GM19238 (cell line): ENCODE measurements at regions not wholly inside any gene's neighbourhood (a gene's known extent, or its start where the extent isn't known, plus 50 kb on each side); places are given as distances from the start of the nearest gene placed in this dataset.
A peak's percentile ranks its signal among the peaks of the same experiment; 100 is the strongest.

Source experiments
- DNase-seq: peaks from one replicate; pipeline ENCODE4 v3.0.0; 2011; ENCODE audit warnings: low spot score; ENCODE audit not compliant: insufficient read length

DNA sequence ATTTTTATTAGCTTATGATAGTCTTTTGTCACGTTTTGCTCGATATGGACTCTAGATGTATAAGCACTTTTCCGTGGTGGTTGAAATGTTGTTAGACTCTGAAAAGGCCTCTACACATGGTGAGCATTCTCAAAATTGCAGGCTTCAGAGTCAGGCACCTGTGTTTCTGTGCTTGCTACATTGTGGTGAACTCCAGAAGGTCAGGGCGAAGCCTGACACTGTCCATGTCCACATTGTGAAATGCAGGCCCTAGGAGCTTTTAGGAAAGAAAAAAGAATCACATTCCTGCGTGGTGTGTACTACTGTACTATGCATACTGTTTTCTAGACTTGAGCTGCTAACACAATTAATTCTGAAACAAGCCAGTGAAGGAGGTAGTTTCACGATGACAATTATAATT, 86.3 kb downstream of the HS3ST1 start:
- no peak for DNase-seq

DNA sequence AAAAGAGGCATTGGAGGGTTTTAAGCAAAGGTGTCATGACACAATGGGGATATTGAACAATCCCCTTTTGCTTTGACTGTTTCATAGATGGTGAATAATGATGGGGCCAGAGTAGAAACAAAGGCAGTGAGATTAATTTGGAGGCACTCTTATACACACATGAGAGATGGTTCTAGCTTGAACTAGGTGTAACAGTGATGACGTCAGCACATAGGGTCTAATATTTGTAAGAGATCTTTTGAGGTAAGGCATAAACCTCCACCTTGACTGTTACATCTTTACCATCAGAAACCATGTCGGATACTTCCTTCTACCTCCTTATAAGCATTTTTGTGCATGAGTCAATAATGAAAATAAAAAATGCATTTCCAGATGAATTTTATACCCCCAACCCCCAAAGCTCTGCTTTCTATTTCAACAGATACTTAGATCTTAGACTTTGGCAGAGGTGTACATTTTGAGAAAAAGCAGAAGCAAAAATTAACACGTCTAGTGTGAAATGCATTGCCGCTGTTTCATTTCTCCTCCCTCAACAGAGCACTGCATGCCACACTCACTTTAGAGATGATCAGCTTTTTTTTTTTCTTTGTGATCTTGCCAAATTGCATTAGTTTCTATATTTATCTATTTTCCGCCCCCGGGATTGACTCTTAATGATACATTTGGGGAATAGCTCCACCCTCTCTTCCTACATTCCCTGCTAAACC, 87.2 kb downstream of the HS3ST1 start:
- DNase-seq = no peak

DNA sequence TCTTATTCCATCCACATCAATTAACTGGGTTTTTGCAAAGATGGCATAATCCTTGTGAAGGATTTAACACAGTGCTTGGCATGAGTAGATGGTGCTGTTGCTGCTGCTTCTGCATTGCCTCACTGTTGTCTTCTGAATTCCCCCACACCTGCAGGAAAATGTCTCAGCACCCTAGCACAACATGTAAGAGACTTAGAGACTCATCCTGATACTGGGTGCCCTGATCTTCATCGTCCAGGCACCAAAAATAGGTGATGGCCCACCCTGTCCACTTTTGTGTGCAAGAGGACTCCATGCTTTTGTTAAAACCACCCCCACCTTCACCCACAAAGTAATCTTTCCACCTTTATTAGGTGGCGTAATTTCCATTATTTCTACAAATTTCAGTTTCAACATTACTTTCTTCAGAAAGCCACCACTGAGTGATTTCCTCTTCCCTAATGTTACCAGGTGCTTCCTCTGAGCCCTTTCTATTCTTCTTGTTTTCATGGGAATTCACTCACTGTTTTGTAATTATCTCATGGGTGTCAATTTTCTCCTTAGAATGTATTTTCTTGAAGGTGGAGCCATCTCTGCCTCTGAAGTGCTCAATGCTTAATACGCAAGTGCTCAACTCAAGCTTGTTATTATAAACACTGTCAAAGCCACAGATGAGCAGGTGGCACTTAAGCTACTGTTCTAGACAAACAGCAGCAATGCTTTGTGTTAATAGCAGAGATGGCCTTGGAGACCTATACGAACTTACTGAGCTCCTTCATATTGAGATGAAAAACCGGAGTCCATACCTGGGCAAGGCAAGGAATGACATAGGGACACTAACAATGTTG, 89.5 kb downstream of the HS3ST1 start:
- DNase-seq = no peak

DNA sequence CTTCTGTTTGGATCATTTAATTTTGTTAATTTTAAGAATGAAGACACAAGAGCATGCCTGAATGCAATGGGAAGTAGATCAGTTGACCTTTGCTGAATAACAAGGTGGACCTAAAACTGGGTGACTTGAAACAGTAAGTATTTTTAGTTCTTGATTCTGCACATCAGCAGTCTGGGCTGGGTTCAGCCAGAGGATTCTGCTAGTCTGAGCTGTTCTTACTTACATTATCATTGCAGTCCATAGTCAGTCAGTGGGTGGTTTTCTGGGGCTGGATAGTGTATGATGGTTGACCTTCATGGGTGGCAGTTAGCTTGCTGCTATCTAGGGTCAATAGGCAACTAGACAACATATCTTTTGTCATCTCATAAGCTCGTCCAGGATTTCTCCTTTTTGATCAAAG, 91.4 kb downstream of the HS3ST1 start:
- DNase-seq = no peak

DNA sequence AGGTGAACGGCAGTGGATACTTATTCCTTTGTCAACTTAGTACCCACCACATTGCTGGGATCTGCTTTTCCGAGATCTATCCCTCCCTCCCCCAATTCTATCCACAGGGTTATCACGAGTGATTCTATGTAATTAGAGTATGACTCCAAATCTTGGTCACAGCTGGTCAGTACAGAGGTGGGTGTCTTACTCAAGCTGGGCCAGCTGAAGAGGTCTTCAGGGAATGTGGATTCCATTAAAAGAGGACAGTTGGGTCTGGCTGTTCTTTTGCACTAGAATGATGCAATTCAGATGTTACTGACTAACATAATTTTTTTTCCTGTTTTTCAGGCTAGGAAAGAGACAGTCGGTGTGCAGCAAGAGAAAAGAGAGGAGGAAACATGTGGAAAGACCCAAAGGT, 92.3 kb downstream of the HS3ST1 start:
- DNase-seq = no peak

DNA sequence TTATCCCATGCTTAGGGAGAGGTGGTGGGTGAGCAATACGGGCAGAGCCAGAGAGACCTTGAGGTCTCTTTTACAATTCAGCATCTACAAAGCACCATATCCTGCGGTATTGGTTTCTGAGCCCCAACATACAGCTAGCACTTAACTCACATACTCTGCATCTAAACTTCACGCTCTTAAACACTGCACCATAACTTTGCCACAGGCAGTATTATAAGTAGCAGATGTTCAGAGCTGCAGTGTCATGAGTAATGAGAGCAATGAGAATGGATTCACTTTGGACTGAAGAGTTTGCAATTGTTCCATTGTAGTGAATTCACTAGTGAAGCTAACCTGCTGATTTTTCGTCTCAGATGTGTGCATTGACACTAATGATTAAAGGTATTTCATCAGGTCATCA, 93.8 kb downstream of the HS3ST1 start:
- no peak for DNase-seq

DNA sequence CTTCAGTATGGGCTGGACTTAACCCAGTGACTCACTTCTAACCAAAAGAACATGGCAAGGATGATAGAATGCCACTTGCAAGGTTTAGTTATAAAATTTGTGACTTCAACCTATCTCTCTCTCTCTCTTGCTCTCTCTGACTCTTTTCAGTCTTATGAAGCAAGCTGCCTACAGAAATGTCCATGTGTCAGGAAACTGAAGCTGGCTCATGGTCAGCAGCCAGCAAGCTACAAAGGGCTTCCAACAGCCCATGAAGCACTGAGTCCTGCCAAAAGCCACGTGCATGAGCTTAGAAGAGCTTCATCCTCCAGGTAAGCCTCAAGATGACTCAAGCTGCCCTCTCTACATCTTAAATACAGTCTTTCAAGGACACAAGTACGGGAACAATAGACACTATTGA, 100.3 kb downstream of the HS3ST1 start:
- no peak for DNase-seq

DNA sequence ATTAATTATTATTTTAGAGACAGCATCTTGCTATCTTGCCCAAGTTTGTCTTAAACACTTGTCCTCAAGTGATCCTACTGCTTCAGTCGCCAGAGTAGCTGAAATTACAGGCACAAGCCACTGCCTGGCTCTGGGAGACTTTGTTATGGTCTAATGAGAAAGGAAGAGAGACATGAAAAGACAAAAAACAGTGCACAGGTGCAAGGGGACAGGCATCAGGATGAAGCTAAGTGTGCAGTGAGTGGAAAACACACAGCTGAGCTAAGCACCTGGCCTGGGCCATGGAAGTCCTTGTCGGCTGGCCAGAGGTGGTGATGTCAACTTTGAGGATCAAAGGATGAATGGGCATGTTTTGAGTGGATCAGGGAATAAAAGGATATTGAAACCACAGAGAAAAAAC, 102.7 kb downstream of the HS3ST1 start:
- no peak for DNase-seq

DNA sequence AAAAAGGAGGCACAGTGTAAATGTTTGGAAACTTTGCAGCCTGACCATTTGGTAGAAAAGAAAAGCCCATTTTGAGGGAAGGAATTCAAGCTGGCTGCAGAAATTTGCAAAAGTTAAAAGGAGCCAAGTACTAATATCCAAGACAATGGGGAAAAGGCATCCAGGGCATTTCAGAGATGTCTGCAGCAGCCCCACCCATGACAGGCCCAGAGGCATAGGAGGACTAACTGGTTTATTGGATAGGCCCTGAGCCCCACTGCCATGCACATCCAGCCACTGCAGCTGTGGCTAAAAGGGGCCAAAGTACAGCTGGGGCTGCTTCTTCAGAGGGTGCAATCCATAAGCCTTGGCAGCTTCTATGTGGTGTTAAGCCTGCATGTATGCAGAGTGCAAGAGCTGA, 104.9 kb downstream of the HS3ST1 start:
- no peak for DNase-seq

DNA sequence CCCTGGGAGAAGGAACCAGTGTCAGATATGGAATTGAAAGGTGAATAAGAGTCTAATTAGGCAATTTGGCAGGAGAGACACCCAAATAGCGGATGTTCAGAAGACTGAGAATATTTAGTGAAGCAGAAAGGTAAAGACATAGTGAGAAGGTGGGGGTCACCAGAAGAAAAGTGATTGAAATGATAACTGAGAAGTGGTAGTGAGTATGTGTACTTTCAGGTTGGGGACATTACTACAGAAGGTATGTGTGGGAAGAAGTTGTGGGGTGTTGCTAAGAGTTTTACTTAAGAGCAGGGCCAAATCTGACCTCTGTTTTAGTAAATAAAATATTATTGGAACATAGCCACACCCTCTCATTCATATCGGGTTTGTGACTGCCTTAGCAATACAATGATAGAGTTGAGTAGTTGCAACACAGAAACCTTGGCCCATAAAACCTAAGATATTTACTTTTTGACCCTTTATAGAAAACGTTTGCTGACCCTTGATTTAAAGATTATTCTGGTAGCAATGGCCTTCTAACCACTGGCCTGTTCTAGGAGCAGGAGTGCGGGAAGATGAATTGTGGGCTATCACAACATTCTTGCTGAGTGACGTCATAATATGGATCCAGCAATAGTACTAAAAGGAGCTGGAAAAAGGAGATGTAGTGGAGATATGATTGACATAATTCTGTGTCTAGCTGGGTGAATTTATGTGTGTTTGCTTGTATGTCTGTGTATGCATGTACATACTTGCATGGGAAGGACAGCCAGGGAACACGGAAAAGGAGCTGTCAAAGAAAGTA, 115.3 kb downstream of the HS3ST1 start:
- no peak for DNase-seq

DNA sequence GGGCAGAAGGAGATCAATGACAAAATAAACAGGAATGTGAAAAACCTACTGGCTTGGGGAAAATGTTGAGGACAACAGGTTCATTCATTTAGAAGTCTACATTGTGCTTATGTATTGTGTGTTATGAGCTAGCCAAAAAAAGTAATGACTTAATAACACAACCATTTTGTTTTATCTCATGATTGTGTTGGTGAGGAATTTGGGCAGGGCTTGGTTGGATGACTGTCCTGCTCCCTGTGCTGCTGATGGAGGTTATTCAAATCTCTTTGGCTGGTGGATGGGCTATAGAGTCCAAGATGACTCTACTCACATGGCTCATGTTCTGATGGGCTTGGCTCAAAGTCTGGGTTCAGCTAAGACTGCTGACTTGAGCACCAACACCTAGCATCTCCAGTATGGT, 116.3 kb downstream of the HS3ST1 start:
- DNase-seq = no peak

DNA sequence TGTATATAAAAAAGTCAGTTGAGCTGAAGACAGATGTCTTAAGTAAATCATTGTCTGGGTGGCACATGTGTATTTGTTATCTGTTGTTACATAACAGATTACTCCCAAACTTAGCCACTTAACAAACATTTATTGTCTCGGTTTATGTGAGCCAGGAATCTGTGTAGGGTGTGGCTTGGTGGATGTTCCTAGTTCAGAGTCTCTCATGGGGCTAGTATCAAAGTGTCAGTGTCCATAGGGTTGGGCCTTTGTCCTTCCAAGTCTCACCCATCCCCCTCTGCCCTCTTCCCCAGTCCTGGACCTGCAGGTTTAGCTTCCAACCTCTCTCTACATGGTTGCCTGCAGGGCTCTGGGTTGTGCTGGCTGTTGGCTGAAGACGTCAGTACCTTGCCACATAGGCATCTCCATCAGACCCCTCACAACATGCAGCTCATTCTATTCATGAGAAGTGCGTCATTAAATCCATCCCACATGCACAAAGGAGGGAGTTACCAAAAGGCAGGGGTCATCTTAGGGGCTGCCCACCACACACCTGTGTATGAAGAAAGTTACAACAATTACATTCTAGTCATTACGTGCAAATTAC, 127.5 kb downstream of the HS3ST1 start:
- DNase-seq = no peak

DNA sequence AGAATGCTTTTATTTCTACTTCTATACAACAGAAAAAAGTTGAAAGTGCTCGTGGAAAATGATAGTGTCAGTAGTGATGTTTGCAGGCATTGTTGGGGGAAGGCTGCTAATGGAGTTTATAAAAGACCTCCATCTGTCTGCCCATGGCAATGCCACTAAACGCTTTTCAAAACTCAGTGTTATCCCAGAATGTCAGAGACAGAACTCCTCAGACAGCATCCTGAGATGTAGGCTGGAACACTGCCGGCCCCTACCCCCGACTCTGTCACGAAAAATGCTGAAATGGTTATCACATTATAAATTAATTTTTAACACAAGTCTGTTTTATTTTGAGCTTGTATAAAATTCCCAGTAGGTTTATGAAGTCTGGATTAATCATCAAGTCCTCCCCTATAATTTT, 128.9 kb downstream of the HS3ST1 start:
- DNase-seq = no peak

DNA sequence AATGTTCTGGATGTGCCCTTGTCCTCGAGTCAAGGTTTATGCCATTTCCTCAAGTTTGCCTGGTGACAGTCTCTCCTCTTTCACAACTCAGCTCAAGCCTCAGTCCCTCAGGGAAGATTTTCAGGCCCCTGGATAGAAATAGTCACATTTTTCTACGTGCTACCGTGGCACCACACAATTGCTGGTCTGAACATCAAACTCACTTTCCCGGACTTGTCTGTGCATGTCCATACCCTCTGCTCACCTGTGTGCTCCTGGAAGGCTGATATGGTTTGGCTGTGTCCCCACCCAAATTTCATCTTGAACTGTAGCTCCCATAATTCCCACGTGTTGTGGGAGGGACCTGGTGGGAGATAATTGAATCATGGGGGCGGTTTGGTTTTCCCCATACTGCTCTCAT, 129.7 kb downstream of the HS3ST1 start:
- no peak for DNase-seq

DNA sequence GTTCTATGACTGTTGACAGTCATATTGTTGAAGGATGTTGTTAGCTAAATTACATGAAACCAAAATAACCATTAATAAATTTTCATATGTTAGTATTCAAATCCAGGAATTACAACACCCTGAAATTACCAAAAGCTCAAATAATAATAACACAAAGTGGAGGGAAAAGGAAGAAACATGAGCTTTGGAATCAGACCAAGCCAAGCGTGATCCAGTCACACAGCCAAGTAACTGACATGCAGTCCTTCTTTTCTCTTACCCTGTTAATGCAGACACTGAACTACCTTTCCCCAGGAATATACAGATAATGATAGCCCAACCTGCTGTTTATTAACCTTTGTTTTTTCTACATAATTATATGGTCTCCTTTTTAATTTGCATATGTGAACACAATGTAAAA, 130.2 kb downstream of the HS3ST1 start:
- DNase-seq = no peak

DNA sequence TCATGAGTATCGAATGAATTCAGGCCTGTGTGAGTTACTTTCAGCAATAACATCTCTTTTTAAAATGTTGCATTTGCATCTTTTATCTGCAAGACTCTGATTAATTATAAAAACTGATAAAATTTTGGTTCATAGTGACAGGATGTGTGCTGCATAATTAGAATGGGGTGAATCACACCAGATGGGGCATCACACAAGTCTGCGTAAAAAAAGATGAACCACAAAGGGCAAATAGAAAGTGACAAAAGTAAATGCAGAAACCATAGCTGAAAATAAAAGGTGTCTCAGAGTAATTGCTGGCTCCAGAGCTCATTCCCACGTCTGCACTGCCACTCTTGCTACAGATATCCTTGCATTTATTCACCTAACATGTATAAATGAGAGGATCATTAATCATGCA, 131.1 kb downstream of the HS3ST1 start:
- no peak for DNase-seq

DNA sequence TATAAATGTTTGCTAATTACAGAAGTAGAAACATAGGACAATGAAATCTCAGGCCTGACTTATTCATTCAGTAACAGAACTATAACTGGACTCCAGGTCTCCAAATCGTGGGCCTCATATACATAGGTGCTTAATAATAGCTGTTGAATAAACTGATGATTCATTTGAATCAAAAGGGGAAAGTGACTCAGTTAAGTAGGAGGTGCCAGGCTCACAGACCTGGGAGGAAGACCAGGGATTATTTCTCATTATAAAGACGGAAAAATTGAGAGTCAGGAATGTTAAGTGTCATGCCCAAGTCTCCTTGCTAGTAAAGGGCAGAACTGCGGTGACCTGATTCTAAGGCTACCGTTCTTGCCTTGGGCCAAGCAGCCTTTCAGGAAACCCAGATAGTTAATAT, 131.5 kb downstream of the HS3ST1 start:
- DNase-seq = no peak

DNA sequence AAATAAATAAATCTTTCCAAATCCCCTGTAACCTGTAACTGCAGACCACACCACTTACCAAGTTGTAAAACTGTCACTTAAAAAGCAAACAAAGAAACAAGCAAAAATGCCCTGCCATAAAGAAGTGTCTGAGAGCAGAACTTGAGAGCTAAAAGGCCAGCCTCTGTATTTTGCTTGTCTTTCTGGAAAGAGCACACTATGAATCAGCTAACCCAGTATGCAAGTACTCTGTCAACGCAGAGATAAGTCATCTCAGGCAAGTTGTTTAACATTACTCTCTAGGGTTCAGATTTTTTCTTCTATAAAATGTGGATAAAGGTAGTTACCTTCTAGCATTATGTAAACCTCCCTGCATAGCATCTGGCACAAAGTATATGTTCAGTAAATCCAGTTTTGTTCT, 134.8 kb downstream of the HS3ST1 start:
- DNase-seq = no peak

DNA sequence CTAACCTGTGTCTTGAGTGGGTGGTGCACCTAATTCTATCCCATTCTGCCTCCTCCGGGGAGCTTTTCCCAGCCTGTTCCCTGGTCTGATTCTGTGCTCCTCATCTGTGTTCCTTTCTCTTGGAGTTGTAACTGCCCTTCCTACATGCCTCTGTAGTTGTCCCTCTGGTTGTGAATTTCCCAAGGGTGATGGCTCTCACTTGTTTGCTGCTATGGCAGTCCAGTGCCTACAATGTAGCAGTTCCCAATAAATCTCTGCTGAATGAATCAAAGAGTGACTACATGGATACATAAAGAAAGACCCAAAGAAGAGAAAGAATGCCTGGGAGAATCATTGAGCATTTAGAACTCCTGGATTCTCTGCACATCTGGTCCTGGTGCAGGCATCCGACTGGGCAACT, 141.6 kb downstream of the HS3ST1 start:
- DNase-seq = no peak

DNA sequence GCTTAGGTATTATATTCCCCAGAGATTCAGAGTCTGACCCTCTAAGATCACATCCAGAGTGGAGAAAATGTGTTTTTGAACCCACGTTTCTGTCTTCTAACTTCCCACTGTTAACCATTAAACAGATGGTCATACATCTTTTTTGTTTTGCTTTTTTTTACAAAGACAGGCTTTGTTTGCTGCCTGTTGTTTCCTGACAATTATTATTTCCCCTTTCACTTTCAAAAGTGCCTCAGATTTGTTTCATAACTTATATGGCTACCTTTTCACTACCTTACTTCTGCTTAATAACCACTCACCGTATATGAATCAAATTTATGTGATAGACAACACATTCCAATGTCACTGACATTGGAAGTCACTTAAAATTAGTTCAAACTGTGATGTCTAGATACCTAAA, 142.2 kb downstream of the HS3ST1 start:
- peak; percentile 3 for DNase-seq

DNA sequence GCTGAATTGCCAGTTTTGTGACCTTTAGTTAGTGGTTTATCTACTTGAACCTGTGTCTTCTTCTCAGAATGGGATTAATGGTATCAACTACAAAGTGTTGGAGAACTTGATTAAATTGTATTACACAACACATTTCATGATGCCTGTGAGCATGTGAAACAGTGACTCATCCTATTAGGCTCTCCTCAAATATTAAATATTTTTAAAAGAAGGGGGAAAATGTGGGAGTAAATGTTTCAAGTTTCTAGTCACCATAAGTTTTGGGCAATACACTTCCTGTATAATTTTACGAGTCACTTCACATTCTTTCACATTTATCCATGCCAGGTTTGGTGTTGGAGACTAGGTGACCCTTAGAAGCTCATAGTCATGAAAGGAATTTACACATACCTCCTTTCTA, 147.0 kb downstream of the HS3ST1 start:
- DNase-seq = no peak

DNA sequence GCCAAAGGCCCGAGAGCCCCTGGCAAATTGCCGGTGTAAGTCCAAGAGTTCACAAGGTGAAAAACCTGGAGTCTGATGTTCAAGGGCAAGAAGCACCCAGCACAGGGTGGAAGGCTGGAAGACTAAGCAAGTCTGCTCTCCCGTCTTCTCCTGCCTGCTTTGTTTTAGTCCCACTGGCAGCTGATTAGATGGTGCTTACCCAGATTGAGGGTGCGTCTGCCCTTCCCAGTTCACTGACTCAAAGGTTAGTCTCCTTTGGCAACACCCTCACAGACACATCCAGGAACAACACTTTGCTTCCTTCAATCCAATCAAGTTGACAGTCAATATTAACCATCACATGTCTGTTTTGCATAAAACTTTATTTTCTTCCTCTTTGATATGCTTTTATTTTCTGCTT, 157.4 kb downstream of the HS3ST1 start:
- DNase-seq = no peak
